GM12875 (cell line): ENCODE measurements at regions not wholly inside any gene's neighbourhood (a gene's known extent, or its start where the extent isn't known, plus 50 kb on each side); places are given as distances from the start of the nearest gene placed in this dataset.

Experiments used
- H3K4me3 ChIP-seq: one replicate; pipeline ENCODE4 v1.5.1; 2011; ENCODE audit warnings: low read depth, low read length, control low read depth
- CTCF ChIP-seq: IDR thresholded peaks from 2 replicates; pipeline ENCODE4 v1.5.1; 2011; ENCODE audit warnings: low read depth, mild to moderate bottlenecking, control low read depth, inconsistent platforms, low read length, moderate library complexity, borderline replicate concordance; ENCODE audit not compliant: insufficient read depth

- no peak for TF ChIP-seq CTCF
- no peak overlapping the region for H3K4me3 ChIP-seq
Observed at GRCh38 chr3:175988401-175988800, 1129.3 kb downstream of the NAALADL2 start.

- H3K4me3 ChIP-seq: no peak overlapping the region
- TF ChIP-seq CTCF: no peak
Observed at GRCh38 chr3:175985781-175986180, 1126.6 kb downstream of the NAALADL2 start.

- TF ChIP-seq CTCF: no peak
- H3K4me3 ChIP-seq: no peak overlapping the region
Observed at GRCh38 chr3:175983379-175983778, 1124.2 kb downstream of the NAALADL2 start.

GRCh38 chr3:175980486-175981090 lies 1121.5 kb downstream of the NAALADL2 start:
- no peak for TF ChIP-seq CTCF
- H3K4me3 ChIP-seq: no peak overlapping the region

- H3K4me3 ChIP-seq: no peak overlapping the region
- TF ChIP-seq CTCF: no peak
Observed at GRCh38 chr3:175977968-175978752, 1119.0 kb downstream of the NAALADL2 start.

GRCh38 chr3:175969456-175969855 lies 1110.3 kb downstream of the NAALADL2 start:
- no peak overlapping the region for H3K4me3 ChIP-seq
- no peak for TF ChIP-seq CTCF

- TF ChIP-seq CTCF: no peak
- no peak overlapping the region for H3K4me3 ChIP-seq
Observed at GRCh38 chr3:175965036-175965435, 1105.9 kb downstream of the NAALADL2 start.
